Activated naive CD8-positive, alpha-beta T cell (primary cell): ENCODE measurements at regions not wholly inside any gene's neighbourhood (a gene's known extent, or its start where the extent isn't known, plus 50 kb on each side); places are given as distances from the start of the nearest gene placed in this dataset.
"Not testable (repeated sequence)": the region's sequence is repeated elsewhere in the genome, so short reads cannot be mapped to it uniquely, and the experiment has no call there.

ENCODE experiments used
- H3K27ac Mint-ChIP-seq: one replicate; pipeline ENCODE4 v1.8.0; 2021; ENCODE audit warnings: mixed read lengths
- H3K27me3 Mint-ChIP-seq: one replicate; pipeline ENCODE4 v1.8.0; 2021; ENCODE audit warnings: mixed read lengths
- H3K36me3 Mint-ChIP-seq: one replicate; pipeline ENCODE4 v1.8.0; 2021; ENCODE audit warnings: mixed read lengths
- H3K4me1 Mint-ChIP-seq: one replicate; pipeline ENCODE4 v1.8.0; 2021; ENCODE audit warnings: low read depth, mixed read lengths
- H3K4me3 Mint-ChIP-seq: one replicate; pipeline ENCODE4 v1.8.0; 2021; ENCODE audit warnings: mild to moderate bottlenecking, mixed read lengths
- H3K9me3 Mint-ChIP-seq: one replicate; pipeline ENCODE4 v1.8.0; 2021; ENCODE audit warnings: low read depth, mixed read lengths

GRCh38 chr12:91505006-91505405, 322.4 kb upstream of the DCN start:
- Mint-ChIP-seq H3K9me3 (no peaks in the 10 kb centered on the region), H3K27ac (no peak overlapping the region)

GRCh38 chr12:91502208-91502607, 319.6 kb upstream of the DCN start:
- H3K4me1 Mint-ChIP-seq: no peaks in the 10 kb centered on the region
- peaks cover 2% of the 10 kb centered on the region for H3K27me3 Mint-ChIP-seq
- no peak overlapping the region for H3K27ac Mint-ChIP-seq
- H3K36me3 Mint-ChIP-seq: no peaks in the 10 kb centered on the region
- H3K4me3 Mint-ChIP-seq: no peak overlapping the region
- no peaks in the 10 kb centered on the region for H3K9me3 Mint-ChIP-seq

More at GRCh38 chr12:91505006-91505405, 322.4 kb upstream of the DCN start:
- H3K36me3 Mint-ChIP-seq: no peaks in the 10 kb centered on the region
- H3K27me3 Mint-ChIP-seq: peaks cover 2% of the 10 kb centered on the region
- H3K4me1 Mint-ChIP-seq: no peaks in the 10 kb centered on the region
- no peak overlapping the region for H3K4me3 Mint-ChIP-seq

- Mint-ChIP-seq H3K4me3 (no peak overlapping the region), H3K9me3 (no peaks in the 10 kb centered on the region), H3K27ac (no peak overlapping the region), H3K4me1 (peaks cover 7% of the 10 kb centered on the region), H3K36me3 (peaks cover 4% of the 10 kb centered on the region), H3K27me3 (no peaks in the 10 kb centered on the region)
Observed at GRCh38 chr12:91496337-91496736, 313.7 kb upstream of the DCN start.

DNA sequence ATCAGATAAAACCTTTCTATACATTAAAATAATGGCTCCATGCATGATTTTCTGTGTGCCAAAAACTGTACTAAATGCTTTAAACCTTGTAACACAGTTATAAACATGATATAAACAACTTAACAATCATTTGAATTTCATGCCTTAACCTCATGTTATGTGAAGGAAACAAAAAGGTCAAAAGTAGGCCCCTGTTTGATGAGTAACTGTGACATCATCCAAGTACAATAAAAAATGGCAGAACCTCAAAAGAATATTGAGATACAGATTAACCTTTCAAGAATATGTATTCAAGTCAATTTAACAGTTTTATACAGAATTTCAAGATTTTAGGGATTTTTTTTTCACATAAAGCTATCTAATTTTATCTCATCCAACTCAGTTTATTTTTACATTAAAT, 310.7 kb upstream of the DCN start:
- Mint-ChIP-seq H3K4me3 (no peak overlapping the region), H3K9me3 (no peaks in the 10 kb centered on the region), H3K4me1 (peaks cover 7% of the 10 kb centered on the region), H3K27ac (no peak overlapping the region), H3K27me3 (no peaks in the 10 kb centered on the region), H3K36me3 (peaks cover 4% of the 10 kb centered on the region)

DNA sequence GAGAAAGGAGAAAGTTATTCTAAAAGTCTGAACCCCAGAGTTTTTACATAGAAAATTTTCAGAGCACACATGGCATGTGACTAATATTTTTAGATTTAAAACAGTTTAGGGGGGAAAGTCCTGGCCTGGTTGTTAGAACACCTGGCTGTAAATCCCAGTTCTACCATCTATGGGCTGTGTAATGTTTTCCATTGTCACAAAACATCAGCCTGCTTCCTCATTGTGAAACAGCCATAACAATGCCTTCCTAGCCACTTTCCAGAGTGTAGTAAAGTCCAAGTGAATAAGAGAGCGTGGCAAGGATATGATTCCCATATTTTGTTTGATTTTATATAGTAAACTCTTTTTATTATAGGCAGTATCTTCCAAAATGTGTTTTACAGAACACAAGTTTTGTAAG, 310.0 kb upstream of the DCN start:
- Mint-ChIP-seq H3K4me3 (no peak overlapping the region), H3K4me1 (peaks cover 7% of the 10 kb centered on the region), H3K9me3 (no peaks in the 10 kb centered on the region), H3K27ac (peak overlapping the region; percentile 7), H3K36me3 (peaks cover 4% of the 10 kb centered on the region), H3K27me3 (no peaks in the 10 kb centered on the region)

DNA sequence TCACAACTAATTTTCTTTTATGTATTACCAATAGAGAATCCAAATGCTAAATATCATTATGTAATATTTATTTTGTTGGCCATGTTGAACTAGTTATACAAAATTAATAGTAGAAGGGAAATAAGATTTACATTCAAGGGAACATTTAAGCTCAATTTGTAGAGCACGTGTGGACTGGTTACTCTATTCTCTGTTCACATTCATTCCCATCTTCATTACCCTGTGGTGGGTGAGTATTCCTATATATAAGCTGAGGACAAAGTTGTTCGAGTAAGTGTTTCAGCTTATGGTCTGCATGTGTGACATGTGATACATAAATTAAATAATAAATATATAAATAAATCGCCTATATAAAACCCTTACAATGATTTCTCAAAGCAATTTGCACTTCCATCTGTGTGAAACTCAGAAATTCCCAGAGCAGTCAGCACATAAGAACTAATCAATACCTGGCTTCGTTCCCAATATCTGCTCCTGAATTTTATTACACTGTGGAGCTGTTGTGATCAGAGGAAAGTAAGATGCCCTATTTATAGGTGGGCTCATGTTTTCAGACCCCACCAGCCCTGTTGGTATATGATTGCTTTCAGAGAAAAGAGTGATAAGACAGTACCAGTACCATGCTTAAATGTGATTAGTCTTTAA, 308.2 kb upstream of the DCN start:
- peaks cover 4% of the 10 kb centered on the region for H3K36me3 Mint-ChIP-seq
- H3K4me1 Mint-ChIP-seq: peaks cover 7% of the 10 kb centered on the region
- H3K27ac Mint-ChIP-seq: no peak overlapping the region
- H3K4me3 Mint-ChIP-seq: no peak overlapping the region
- no peaks in the 10 kb centered on the region for H3K9me3 Mint-ChIP-seq
- peaks cover 2% of the 10 kb centered on the region for H3K27me3 Mint-ChIP-seq

DNA sequence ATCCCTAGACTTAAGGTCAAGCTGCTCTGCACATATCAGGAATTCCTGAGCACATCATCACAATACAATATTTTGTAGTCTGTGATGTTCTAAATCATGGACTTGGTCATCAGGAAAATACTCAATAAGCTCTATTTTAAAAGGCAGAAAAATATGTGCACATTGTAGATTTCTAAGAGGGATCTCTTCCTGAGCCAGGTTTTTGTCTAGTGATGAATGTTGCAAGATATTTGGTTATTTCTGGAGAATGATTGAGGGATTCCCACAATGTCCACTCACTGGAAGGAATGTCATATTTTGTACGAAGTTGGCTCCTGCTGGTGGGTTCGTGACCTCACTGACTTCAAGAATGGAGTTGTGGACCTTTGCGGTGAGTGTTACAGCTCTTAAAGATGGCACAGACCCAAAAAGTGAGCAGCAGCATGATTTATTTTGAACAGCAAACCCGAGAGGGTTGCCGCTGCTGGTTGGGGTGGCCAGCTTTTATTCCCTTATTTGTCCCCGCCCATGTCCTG, 300.9 kb upstream of the DCN start:
- no peaks in the 10 kb centered on the region for H3K4me1 Mint-ChIP-seq
- H3K36me3 Mint-ChIP-seq: peaks cover 2% of the 10 kb centered on the region
- peaks cover 2% of the 10 kb centered on the region for H3K27me3 Mint-ChIP-seq
- no peak overlapping the region for H3K4me3 Mint-ChIP-seq
- H3K9me3 Mint-ChIP-seq: no peaks in the 10 kb centered on the region
- no peak overlapping the region for H3K27ac Mint-ChIP-seq

DNA sequence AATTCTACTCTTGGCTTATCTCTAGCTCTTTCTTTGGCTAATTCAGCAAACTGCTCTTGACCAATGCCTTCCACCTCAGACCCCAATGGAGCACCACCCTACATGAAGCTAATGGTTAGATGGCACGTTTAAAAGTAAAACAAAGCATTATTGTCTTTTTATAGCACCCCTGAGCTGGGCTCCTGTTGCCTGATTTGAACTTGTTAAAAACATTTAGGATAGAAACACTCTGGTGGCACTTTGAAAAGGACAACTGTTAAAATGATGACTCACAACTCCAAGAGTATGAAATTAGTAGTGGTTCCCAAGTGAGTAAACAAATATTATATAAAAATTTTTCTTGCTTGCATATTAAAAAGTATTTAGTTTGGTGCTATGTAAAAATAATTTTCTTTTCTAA, 299.6 kb upstream of the DCN start:
- Mint-ChIP-seq H3K36me3 (peaks cover 2% of the 10 kb centered on the region), H3K27me3 (peaks cover 2% of the 10 kb centered on the region), H3K4me3 (no peak overlapping the region), H3K27ac (no peak overlapping the region), H3K9me3 (no peaks in the 10 kb centered on the region), H3K4me1 (no peaks in the 10 kb centered on the region)

DNA sequence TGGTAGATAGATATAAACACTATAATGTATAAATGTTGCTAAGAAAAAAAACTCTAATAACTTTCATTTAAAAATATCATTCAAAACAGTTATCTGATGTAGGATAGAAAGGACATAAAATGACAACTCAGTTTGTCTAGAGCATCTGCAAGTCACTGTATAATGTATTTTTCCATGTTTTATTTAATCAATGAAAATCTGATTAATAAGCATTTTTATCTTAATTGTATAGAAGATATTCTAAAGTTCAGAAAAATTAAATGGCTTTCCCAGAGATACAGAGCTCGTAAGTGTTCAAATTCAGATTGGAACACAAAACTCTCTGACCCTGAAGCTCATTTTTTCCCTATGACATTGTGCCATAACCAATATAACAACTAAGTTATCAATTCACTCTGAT, 295.9 kb upstream of the DCN start:
- Mint-ChIP-seq H3K27ac (no peak overlapping the region), H3K36me3 (peaks cover 5% of the 10 kb centered on the region), H3K4me3 (no peak overlapping the region), H3K4me1 (no peaks in the 10 kb centered on the region), H3K27me3 (no peaks in the 10 kb centered on the region), H3K9me3 (no peaks in the 10 kb centered on the region)

- H3K27ac Mint-ChIP-seq: no peak overlapping the region
- H3K36me3 Mint-ChIP-seq: no peaks in the 10 kb centered on the region
- H3K27me3 Mint-ChIP-seq: no peaks in the 10 kb centered on the region
- H3K9me3 Mint-ChIP-seq: peaks cover 5% of the 10 kb centered on the region
- H3K4me1 Mint-ChIP-seq: no peaks in the 10 kb centered on the region
- H3K4me3 Mint-ChIP-seq: no peak overlapping the region
Observed at GRCh38 chr12:91467686-91468085, 285.1 kb upstream of the DCN start.

GRCh38 chr12:91461061-91461460, 278.4 kb upstream of the DCN start:
- H3K27ac Mint-ChIP-seq: no peak overlapping the region
- no peaks in the 10 kb centered on the region for H3K9me3 Mint-ChIP-seq
- H3K27me3 Mint-ChIP-seq: peaks cover 4% of the 10 kb centered on the region
- peaks cover 2% of the 10 kb centered on the region for H3K36me3 Mint-ChIP-seq
- H3K4me1 Mint-ChIP-seq: no peaks in the 10 kb centered on the region
- H3K4me3 Mint-ChIP-seq: no peak overlapping the region

- Mint-ChIP-seq H3K27ac (no peak overlapping the region), H3K4me1 (no peaks in the 10 kb centered on the region), H3K36me3 (peaks cover 2% of the 10 kb centered on the region), H3K27me3 (peaks cover 4% of the 10 kb centered on the region), H3K9me3 (no peaks in the 10 kb centered on the region), H3K4me3 (no peak overlapping the region)
Observed at GRCh38 chr12:91460469-91460868, 277.9 kb upstream of the DCN start.

DNA sequence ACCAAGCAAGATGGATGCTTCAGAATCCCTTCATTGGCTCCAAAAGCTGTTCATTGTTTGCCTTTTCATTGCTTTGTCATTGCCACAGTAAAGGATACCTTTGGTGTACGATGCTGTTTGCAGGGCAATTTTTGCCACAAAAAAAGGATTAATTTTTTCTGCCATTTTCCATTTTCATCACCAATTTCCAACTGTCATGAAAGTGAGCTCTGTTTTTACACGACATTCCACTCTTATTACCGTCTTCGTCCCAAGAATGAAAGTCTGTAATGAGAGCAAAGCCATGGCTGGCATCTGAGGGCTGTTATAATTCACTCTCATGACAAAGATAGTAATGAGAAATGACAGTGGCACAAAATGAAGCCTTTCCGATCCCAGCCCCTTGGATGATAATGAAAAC, 272.7 kb upstream of the DCN start:
- H3K36me3 Mint-ChIP-seq: peaks cover 10% of the 10 kb centered on the region
- no peak overlapping the region for H3K4me3 Mint-ChIP-seq
- no peak overlapping the region for H3K27ac Mint-ChIP-seq
- no peaks in the 10 kb centered on the region for H3K4me1 Mint-ChIP-seq
- no peaks in the 10 kb centered on the region for H3K9me3 Mint-ChIP-seq
- peaks cover 4% of the 10 kb centered on the region for H3K27me3 Mint-ChIP-seq

DNA sequence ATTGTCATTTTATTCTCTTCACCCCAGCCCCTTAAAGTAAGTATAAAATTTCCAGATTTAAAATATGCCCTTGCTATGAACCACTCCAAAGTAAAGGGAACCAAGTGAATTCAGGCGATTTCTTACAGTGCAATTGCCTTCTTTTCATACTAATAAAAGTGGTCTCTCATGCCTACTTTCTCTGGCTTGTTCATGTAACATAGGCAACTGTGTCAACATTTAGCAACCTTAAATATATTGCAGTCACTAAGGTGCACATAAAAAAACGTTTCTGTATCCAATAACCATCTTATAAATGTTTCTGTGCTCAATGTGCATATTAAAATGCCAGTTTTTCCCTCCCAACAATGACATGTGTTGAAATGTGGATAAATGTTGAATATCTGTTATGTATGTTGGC, 271.6 kb upstream of the DCN start:
- Mint-ChIP-seq H3K4me1 (no peaks in the 10 kb centered on the region), H3K9me3 (no peaks in the 10 kb centered on the region), H3K4me3 (no peak overlapping the region), H3K27ac (no peak overlapping the region), H3K36me3 (peaks cover 10% of the 10 kb centered on the region), H3K27me3 (peaks cover 4% of the 10 kb centered on the region)

DNA sequence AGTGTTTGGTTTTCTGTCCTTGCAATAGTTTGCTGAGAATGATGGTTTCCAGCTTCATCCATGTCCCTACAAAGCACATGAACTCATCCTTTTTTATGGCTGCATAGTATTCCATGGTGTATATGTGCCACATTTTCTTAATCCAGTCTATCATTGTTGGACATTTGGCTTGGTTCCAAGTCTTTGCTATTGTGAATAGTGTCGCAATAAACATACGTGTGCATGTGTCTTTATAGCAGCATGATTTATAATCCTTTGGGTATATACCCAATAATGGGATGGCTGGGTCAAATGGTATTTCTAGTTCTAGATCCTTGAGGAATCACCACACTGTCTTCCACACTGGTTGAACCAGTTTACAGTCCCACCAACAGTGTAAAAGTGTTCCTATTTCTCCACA, 269.8 kb upstream of the DCN start:
- H3K9me3 Mint-ChIP-seq: not testable (repeated sequence)

More for the DNA sequence above, 269.8 kb upstream of the DCN start:
- not testable (repeated sequence) for H3K27ac Mint-ChIP-seq, H3K4me3 Mint-ChIP-seq, H3K4me1 Mint-ChIP-seq, H3K27me3 Mint-ChIP-seq
- peaks cover 10% of the 10 kb centered on the region for H3K36me3 Mint-ChIP-seq
